Stomach (tissue), 8 donors: ENCODE measurements at regions not wholly inside any gene's neighbourhood (a gene's known extent, or its start where the extent isn't known, plus 50 kb on each side); places are given as distances from the start of the nearest gene placed in this dataset.
"Not testable (repeated sequence)": the region's sequence is repeated elsewhere in the genome, so short reads cannot be mapped to it uniquely, and the experiment has no call there.

Experiments used
- DNase-seq, 2 donors: peaks; one replicate each; pipeline versions ENCODE4 v3.0.0 to v3.0.0-alpha.2; 2013 to 2019
- H3K27ac ChIP-seq, 5 donors: fragments of 200-600 bp in 4 of 5; sonication (generic) in 4 of 5; one replicate each; pipeline ENCODE4 v1.5.1; 2013 to 2019; ENCODE audit warnings: mild to moderate bottlenecking in 1 of 5, moderate library complexity in 1 of 5
- H3K27me3 ChIP-seq, 3 donors: fragments of 200-600 bp; sonication (generic); one replicate each; pipeline ENCODE4 v1.5.1; 2017 to 2019; ENCODE audit warnings: mixed run types in 1 of 3
- H3K36me3 ChIP-seq, 4 donors: fragments of 200-600 bp; sonication (generic); 1 replicate in 3 of 4; 2 replicates in 1 of 4; pipeline ENCODE4 v1.5.1; 2016 to 2019
- H3K4me1 ChIP-seq, 4 donors: fragments of 200-600 bp; sonication (generic); one replicate each; pipeline ENCODE4 v1.5.1; 2016 to 2019
- H3K4me3 ChIP-seq, 4 donors: fragments of 200-600 bp; sonication (generic) in 3 of 4; one replicate each; pipeline ENCODE4 v1.5.1; 2016 to 2019; ENCODE audit warnings: mild to moderate bottlenecking in 1 of 4
- H3K9me3 ChIP-seq, 4 donors: fragments of 200-600 bp; sonication (generic); one replicate each; pipeline ENCODE4 v1.5.1; 2016 to 2019
- EP300 ChIP-seq: sonication (generic); formaldehyde crosslinking; IDR thresholded peaks from one replicate; pipeline ENCODE4 v1.6.1; 2017; ENCODE audit warnings: antibody characterized with exemption
- POLR2A ChIP-seq, 4 donors: fragments of 450-650 bp; IDR thresholded peaks; one replicate each; pipeline ENCODE4 v1.6.1; 2016; ENCODE audit warnings: antibody characterized with exemption in 4 of 4, control low read depth in 2 of 4, mild to moderate bottlenecking in 1 of 4, moderate library complexity in 1 of 4
- POLR2AphosphoS5 ChIP-seq, 3 donors: sonication (generic); formaldehyde crosslinking; IDR thresholded peaks; one replicate each; pipeline ENCODE4 v1.6.1; 2016; ENCODE audit warnings: antibody characterized with exemption in 3 of 3
- WGBS, 5 donors: extraction: QIAGEN DNeasy Blood & Tissue Kit in 3 of 5; methylation state at CpG; one replicate each; pipeline versions ENCODE4 v1.1.5 to v1.1.7; 2013 to 2018; 5-methylcytosine and 5-hydroxymethylcytosine counted together
- intact Hi-C: fragments of 100-400 bp; cut with DNase I; formaldehyde crosslinking; loops from one replicate; pipeline ENCODE4 v1.15.1; 2023; ENCODE audit warnings: low total_unique reads
- TF ChIP-seq, protein P1 (sequence below), 7 experiments: fragments of 450-650 bp in 4 of 7; fragments of 200-600 bp in 3 of 7; sonication (generic) in 3 of 7; IDR thresholded peaks; one replicate each; pipeline ENCODE4 v1.5.1; 2016 to 2019; ENCODE audit warnings: antibody characterized with exemption in 7 of 7, control low read depth in 2 of 7, mild to moderate bottlenecking in 1 of 7
- donor health status: healthy with polysubstance abuse.
- donor health status: Bipolar disorder and iron deficiency.
- donor health status: healthy.

DNA sequence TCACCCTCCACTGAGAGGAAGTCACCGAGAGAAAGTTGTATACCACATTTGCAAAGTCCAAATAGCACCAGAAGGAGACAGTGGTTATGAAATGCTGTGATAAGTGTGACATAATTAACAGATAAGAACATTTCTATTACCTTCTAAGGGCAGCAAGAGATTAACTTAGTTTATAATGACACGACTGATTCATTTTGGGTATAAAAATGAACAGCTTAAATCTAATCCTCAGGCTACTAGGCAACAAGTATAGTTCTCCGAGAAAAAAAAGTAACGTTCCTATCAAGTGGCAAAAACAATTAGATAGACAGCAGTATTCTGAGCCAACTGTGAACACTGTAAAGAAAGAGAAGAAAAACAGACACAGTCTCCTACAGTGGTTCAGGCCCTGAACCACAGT lies 431.2 kb upstream of the GRAMD2B start:
- whole genome bisulfite sequencing, 5 donors = 53 to 72% (median 59%) methylated on average over 4 of the region's 4 CpGs
- H3K9me3 ChIP-seq = no peaks in the 10 kb centered on the region
- H3K36me3 ChIP-seq = no peaks in the 10 kb centered on the region
- no peaks in the 10 kb centered on the region for H3K4me1 ChIP-seq
- no peak overlapping the region for H3K4me3 ChIP-seq
- no peaks in the 10 kb centered on the region for H3K27me3 ChIP-seq
- TF ChIP-seq POLR2AphosphoS5 (IDR thresholded peaks at IDR 0.05) (no peak), POLR2A (IDR thresholded peaks at IDR 0.05) (no peak), EP300 (no peak)
- TF ChIP-seq, protein P1, sequence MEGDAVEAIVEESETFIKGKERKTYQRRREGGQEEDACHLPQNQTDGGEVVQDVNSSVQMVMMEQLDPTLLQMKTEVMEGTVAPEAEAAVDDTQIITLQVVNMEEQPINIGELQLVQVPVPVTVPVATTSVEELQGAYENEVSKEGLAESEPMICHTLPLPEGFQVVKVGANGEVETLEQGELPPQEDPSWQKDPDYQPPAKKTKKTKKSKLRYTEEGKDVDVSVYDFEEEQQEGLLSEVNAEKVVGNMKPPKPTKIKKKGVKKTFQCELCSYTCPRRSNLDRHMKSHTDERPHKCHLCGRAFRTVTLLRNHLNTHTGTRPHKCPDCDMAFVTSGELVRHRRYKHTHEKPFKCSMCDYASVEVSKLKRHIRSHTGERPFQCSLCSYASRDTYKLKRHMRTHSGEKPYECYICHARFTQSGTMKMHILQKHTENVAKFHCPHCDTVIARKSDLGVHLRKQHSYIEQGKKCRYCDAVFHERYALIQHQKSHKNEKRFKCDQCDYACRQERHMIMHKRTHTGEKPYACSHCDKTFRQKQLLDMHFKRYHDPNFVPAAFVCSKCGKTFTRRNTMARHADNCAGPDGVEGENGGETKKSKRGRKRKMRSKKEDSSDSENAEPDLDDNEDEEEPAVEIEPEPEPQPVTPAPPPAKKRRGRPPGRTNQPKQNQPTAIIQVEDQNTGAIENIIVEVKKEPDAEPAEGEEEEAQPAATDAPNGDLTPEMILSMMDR (IDR thresholded peaks at IDR 0.05) = no peak
- intact Hi-C loops = no loop called here
- DNase-seq = no peak
- no peak overlapping the region for H3K27ac ChIP-seq

DNA sequence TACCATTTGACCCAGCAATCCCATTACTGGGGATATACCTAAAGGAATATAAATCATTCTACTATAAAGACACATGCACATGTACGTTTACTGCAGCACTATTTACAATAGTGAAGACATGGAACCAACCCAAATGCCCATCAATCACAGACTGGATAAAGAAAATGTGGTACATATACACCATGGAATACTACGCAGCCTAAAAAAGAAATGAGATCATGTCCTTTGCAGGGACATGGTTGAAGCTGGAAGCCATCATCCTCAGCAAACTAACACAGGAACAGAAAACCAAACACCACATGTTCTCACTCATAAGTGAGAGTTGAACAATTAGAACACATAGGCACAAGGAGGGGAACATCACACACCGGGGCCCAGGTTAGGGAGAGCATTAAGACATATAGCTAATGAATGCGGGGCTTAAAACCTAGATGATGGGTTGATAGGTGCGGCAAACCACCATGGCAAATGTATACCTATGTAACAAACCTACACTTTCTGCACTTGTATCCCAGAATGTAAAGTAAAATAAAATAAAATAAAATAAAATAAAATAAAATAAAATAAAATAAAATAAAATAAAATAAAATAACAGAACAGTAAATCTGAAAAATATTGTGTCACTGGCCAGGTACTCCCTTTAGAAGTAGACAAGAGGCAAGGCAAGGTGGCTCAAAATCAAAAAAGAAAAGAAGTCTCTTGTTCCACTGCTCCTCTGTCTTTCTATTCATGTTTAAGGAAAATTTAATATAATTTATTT lies 423.8 kb upstream of the GRAMD2B start:
- H3K27me3 ChIP-seq, H3K36me3 ChIP-seq, H3K4me3 ChIP-seq, H3K9me3 ChIP-seq, H3K27ac ChIP-seq, DNase-seq, intact Hi-C loops: not testable (repeated sequence)
- H3K4me1 ChIP-seq = peaks cover 8 to 28% (median 16%) of the 10 kb centered on the region in 4 donors
- 88 to 95% (median 90%) methylated on average over 5 of the region's 5 CpGs for WGBS, 5 donors

DNA sequence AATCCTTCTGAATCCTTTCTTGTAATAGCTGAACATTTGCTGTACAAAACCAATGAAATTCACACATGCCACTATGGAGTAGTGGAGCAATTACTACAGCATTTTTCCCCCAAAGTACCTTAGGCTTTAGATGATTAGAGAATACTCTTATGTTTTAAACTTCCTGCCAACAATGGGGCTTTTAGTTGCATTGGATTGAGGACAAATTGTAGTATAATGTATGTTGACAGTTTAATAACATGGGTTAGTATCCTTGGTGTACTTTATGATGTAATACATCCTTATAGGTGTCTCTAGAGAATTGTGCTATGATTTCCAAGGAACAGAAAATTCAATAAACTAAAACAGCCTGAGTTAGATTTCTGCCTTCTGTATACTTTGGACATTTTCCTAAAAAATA lies 422.7 kb upstream of the GRAMD2B start:
- no peaks in the 10 kb centered on the region for H3K9me3 ChIP-seq
- H3K36me3 ChIP-seq = no peaks in the 10 kb centered on the region
- H3K27me3 ChIP-seq = no peaks in the 10 kb centered on the region
- no peak for DNase-seq
- H3K27ac ChIP-seq = no peak overlapping the region
- no peak overlapping the region for H3K4me3 ChIP-seq
- peaks cover 8 to 33% (median 20%) of the 10 kb centered on the region in 4 donors for H3K4me1 ChIP-seq
- intact Hi-C loops = no loop called here
- TF ChIP-seq EP300 = no peak
- TF ChIP-seq POLR2A (IDR thresholded peaks at IDR 0.05) = no peak
- TF ChIP-seq POLR2AphosphoS5 (IDR thresholded peaks at IDR 0.05) = no peak
- TF ChIP-seq, protein P1 (IDR thresholded peaks at IDR 0.05) = no peak

DNA sequence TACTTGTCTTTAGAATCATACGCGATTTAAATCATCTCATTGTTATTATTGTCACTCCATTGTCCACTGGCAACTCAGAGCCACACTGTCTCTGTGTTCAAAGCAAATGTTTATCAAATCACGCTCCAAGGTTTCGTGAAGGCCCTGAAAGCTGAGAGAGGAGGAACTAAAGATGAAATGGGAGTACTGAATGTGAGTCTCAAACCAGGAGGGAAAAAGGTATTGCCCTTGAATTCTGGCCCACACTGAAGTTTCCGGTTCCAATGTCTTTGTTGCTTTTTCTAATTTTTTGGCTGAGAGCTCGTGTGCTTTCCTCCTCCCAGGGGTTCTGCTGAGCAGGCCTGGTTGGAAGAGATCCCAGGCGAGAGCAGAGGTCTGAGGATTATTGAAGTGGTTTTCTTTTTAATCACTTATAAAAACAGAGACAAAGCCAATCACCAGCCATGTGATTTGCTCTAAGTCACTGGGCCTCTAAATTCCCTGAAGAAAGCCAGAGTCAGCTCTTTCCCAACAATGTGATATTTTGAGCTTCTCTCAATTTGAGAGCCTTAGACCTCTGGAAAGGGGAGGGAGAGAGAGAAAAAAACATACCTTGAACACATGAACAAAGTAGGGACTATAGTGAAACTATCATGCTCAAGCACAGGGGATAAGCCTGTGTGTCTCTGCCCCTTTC lies 420.8 kb upstream of the GRAMD2B start:
- Histone ChIP-seq H3K9me3 (no peaks in the 10 kb centered on the region), H3K36me3 (no peaks in the 10 kb centered on the region), H3K4me3 (no peak overlapping the region), H3K4me1 (peaks cover 8 to 33% (median 20%) of the 10 kb centered on the region in 4 donors), H3K27me3 (no peaks in the 10 kb centered on the region), H3K27ac (peak overlapping the region; percentile 34 to 75 (median 50))
- TF ChIP-seq POLR2AphosphoS5 (IDR thresholded peaks at IDR 0.05) (peak in 1 of 3 donors; percentile 31), POLR2A (IDR thresholded peaks at IDR 0.05) (no peak), EP300 (no peak)
- DNase-seq = peak; percentile 67 to 68
- intact Hi-C loops = no loop called here
- WGBS, 5 donors = 17 to 33% (median 29%) methylated on average over 7 of the region's 7 CpGs

DNA sequence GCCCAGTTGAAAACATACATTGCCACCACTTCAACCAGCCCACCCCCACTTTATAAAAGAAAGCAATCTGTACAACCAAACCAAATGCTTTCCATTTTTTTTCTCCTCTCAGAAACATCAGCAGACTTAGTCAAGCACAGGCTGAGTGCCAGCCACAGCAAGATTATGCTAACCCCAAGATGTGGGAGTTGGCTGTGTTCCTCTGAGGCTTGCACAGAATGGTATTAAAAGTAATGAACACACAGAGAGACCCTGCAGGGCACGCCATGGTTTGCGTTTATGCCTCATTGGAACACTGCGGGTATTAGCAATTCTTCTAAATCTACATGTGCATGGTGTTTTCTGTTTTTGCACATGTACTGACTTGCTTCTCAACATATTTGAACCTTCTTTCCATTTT lies 419.9 kb upstream of the GRAMD2B start:
- TF ChIP-seq, protein P1 (IDR thresholded peaks at IDR 0.05) = no peak
- no peak for TF ChIP-seq EP300
- no peak for TF ChIP-seq POLR2A (IDR thresholded peaks at IDR 0.05)
- no peak for TF ChIP-seq POLR2AphosphoS5 (IDR thresholded peaks at IDR 0.05)
- no peaks in the 10 kb centered on the region for H3K9me3 ChIP-seq
- H3K4me3 ChIP-seq = no peak overlapping the region
- H3K27me3 ChIP-seq = no peaks in the 10 kb centered on the region
- WGBS, 5 donors = 15 to 49% (median 29%) methylated on average over 3 of the region's 3 CpGs
- intact Hi-C loops = no loop called here
- peak overlapping the region in 2 of 5 donors; percentile 57 to 75 for H3K27ac ChIP-seq
- no peaks in the 10 kb centered on the region for H3K36me3 ChIP-seq
- H3K4me1 ChIP-seq = peaks cover 8 to 33% (median 20%) of the 10 kb centered on the region in 4 donors
- DNase-seq = peak; percentile 56 to 64
